Psoas muscle (tissue), 7 donors: ENCODE measurements at regions not wholly inside any gene's neighbourhood (a gene's known extent, or its start where the extent isn't known, plus 50 kb on each side); places are given as distances from the start of the nearest gene placed in this dataset.

Experiments used
- ATAC-seq, 4 donors: fragments of 200-7000 bp; cut with Tn5 transposase; one replicate each; pipeline ENCODE4 v1.9.1; 2020; ENCODE audit warnings: moderate library complexity in 3 of 4, mild to moderate bottlenecking in 2 of 4
- DNase-seq, 2 donors: peaks; one replicate each; pipeline ENCODE4 v3.0.0-alpha.2; 2020
- H3K27ac ChIP-seq: fragments of 200-600 bp; one replicate; pipeline ENCODE4 v1.8.0; 2022
- H3K27me3 ChIP-seq, 3 donors: fragments of 200-600 bp in 1 of 3; one replicate each; pipeline versions ENCODE4 v1.6.1 to v1.8.0; 2013 to 2022; ENCODE audit warnings: low read length in 2 of 3, mild to moderate bottlenecking in 2 of 3, moderate library complexity in 1 of 3; ENCODE audit not compliant: insufficient read depth in 3 of 3
- H3K36me3 ChIP-seq, 2 donors: fragments of 200-600 bp in 1 of 2; one replicate each; pipeline versions ENCODE4 v1.6.1 to v1.8.0; 2013 to 2022; ENCODE audit warnings: low read depth in 1 of 2, mild to moderate bottlenecking in 1 of 2, moderate library complexity in 1 of 2; ENCODE audit not compliant: insufficient read depth in 1 of 2
- H3K4me1 ChIP-seq: fragments of 200-600 bp; one replicate; pipeline ENCODE4 v1.8.0; 2022
- H3K4me3 ChIP-seq: fragments of 200-600 bp; one replicate; pipeline ENCODE4 v1.8.0; 2022; ENCODE audit warnings: mild to moderate bottlenecking
- H3K9me3 ChIP-seq: fragments of 200-600 bp; one replicate; pipeline ENCODE4 v1.8.0; 2022
- WGBS, 3 donors: extraction: QIAGEN DNeasy Blood & Tissue Kit; methylation state at CpG; one replicate each; pipeline versions ENCODE4 v1.1.6 to v1.1.7; 2013; 5-methylcytosine and 5-hydroxymethylcytosine counted together
- intact Hi-C, 2 donors: fragments of 100-400 bp; cut with DNase I; formaldehyde crosslinking; loops; one replicate each; pipeline versions ENCODE4 v1.11.0 to v1.14.2; 2022
- TF ChIP-seq, protein P1 (sequence below): fragments of 200-600 bp; IDR thresholded peaks from one replicate; pipeline ENCODE4 v1.8.0; 2022; ENCODE audit warnings: antibody characterized with exemption
- donor health status: healthy with polysubstance abuse.
- donor health status: DM: no; HTN: no; CAD: no; lungs with moderate emphysema.
- donor health status: Bipolar disorder and iron deficiency.
- donor health status: healthy.
- donor health status: DM: yes; HTN: yes; CAD: no.
- donor health status: DM: no; HTN: no; CAD: no.
- donor health status: DM: yes; HTN: yes; CAD: no.

DNA sequence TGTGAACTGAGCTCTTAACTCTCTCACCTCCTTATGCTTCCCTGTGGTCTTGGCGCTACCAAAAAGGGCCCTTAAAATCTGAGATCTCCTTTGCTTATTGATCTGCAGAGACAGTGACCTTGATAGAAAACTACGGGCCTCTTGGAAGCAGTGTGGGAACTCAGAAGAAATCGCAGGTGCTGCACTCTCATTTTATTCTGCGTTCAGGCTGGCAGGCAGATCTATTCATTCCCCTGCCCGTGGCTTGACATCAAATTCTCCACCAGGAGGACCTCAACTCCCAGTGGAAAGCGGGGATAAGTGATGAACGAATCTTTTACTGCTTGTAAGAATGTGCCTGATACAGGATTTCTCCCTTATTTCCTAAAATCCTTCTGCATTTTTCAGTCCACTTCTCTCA lies 143.2 kb upstream of the SEL1L start:
- intact Hi-C loops = no loop called here
- H3K4me1 ChIP-seq = no peaks in the 10 kb centered on the region
- no peak for DNase-seq
- WGBS, 3 donors = 68 to 79% (median 74%) methylated on average over 7 of the region's 7 CpGs
- no peaks in the 10 kb centered on the region for H3K9me3 ChIP-seq
- no peaks in the 10 kb centered on the region for H3K27me3 ChIP-seq
- no peak overlapping the region for H3K27ac ChIP-seq
- no peaks in the 10 kb centered on the region for H3K36me3 ChIP-seq
- TF ChIP-seq, protein P1, sequence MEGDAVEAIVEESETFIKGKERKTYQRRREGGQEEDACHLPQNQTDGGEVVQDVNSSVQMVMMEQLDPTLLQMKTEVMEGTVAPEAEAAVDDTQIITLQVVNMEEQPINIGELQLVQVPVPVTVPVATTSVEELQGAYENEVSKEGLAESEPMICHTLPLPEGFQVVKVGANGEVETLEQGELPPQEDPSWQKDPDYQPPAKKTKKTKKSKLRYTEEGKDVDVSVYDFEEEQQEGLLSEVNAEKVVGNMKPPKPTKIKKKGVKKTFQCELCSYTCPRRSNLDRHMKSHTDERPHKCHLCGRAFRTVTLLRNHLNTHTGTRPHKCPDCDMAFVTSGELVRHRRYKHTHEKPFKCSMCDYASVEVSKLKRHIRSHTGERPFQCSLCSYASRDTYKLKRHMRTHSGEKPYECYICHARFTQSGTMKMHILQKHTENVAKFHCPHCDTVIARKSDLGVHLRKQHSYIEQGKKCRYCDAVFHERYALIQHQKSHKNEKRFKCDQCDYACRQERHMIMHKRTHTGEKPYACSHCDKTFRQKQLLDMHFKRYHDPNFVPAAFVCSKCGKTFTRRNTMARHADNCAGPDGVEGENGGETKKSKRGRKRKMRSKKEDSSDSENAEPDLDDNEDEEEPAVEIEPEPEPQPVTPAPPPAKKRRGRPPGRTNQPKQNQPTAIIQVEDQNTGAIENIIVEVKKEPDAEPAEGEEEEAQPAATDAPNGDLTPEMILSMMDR = no peak
- H3K4me3 ChIP-seq = no peak overlapping the region
- no peak for ATAC-seq

DNA sequence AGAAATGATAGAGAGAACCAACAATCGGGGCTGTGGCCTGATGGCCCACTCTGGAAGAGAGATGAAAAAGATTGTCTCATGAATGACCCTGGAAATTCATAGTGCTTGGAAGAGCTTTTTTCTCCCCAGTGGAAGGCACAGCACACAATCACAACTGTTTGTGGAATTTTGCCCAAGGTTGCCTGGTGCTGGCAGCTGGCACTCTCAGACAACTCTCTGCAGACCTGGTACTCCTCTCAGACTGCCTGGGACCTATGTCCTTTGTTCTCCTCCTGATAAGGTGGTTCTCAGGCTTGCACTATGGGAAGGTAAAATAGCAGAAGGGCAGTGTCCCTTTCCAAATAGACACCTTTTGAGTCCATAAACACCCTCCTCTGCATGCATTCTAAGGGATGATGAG lies 144.1 kb upstream of the SEL1L start:
- DNase-seq = no peak
- Histone ChIP-seq H3K27ac (no peak overlapping the region), H3K36me3 (no peaks in the 10 kb centered on the region), H3K27me3 (no peaks in the 10 kb centered on the region), H3K4me3 (no peak overlapping the region), H3K4me1 (no peaks in the 10 kb centered on the region), H3K9me3 (no peaks in the 10 kb centered on the region)
- intact Hi-C loops = no loop called here
- 82 to 92% (median 89%) methylated on average over 1 of the region's 1 CpG for WGBS, 3 donors
- ATAC-seq = no peak
- TF ChIP-seq, protein P1 = no peak

DNA sequence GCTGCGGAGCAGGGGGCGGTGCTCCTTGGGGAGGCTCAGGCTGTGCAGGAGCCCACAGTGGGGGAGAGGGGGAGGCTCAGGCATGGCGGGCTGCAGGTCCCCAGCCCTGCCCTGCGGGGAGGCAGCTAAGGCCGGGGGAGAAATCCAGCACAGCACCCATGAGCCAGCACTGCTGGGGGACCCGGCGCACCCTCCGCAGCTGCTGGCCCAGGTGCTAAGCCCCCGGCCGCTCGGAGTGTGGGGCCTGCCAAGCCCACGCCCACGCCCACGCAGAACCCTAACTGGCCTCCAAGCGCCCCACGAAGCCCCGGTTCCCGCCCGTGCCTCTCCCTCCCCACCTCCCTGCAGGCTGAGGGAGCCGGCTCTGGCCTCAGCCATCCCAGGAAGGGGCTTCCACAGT lies 145.6 kb upstream of the SEL1L start:
- H3K27ac ChIP-seq = no peak overlapping the region
- 92 to 98% (median 95%) methylated on average over 8 to 20 of the region's 20 CpGs for WGBS, 3 donors
- intact Hi-C loops = no loop called here
- no peaks in the 10 kb centered on the region for H3K4me1 ChIP-seq
- ATAC-seq (no peak), DNase-seq (no peak)
- TF ChIP-seq, protein P1 = no peak
- H3K4me3 ChIP-seq = no peak overlapping the region
- H3K36me3 ChIP-seq = no peaks in the 10 kb centered on the region
- H3K27me3 ChIP-seq = no peaks in the 10 kb centered on the region
- H3K9me3 ChIP-seq = no peaks in the 10 kb centered on the region

DNA sequence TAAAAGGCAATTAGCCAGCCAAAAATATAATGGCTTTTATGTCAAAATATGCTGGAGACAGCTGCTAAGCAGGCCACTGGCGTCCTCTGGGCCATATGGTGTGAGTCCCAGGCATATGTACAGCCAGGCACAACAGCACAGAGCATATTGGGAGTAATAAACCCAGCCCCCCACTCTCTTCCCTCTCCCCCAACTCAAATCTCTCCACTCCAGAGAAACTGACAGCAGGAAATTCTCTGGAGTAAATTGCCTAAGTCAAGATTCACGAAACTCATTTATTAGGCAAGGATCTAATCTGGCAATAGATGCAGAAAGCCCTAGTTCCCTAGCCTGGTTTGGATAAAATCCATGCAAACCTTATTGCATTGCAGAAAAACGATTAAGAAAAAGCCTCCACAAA lies 147.9 kb upstream of the SEL1L start:
- no peaks in the 10 kb centered on the region for H3K9me3 ChIP-seq
- no peaks in the 10 kb centered on the region for H3K4me1 ChIP-seq
- ATAC-seq (no peak), DNase-seq (no peak)
- TF ChIP-seq, protein P1 = no peak
- 15 to 23% (median 17%) methylated on average over 3 of the region's 3 CpGs for WGBS, 3 donors
- no peak overlapping the region for H3K27ac ChIP-seq
- H3K36me3 ChIP-seq = no peaks in the 10 kb centered on the region
- H3K4me3 ChIP-seq = no peak overlapping the region
- intact Hi-C loops = no loop called here
- no peaks in the 10 kb centered on the region for H3K27me3 ChIP-seq

DNA sequence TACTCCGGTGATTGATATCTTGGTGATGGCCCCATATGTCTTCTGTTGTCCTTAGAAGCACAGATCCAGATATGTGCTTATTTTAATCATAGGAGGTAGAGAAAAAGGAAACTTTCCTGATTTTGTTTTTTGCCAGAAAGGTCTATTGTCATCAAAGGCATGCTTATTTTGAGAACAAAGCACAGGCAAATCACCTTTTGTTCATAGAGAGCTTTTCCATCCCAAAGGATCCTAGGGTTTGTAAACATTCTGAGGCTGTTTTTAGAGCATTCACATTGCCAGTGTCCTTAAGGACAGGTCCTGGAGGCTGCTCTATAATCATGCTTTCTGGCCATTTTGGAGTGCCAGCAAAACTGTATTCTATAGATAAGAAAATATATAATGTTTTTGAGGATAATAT lies 148.5 kb upstream of the SEL1L start:
- WGBS, 3 donors = 33 to 57% (median 52%) methylated on average over 1 of the region's 1 CpG
- no peaks in the 10 kb centered on the region for H3K36me3 ChIP-seq
- no peak overlapping the region for H3K4me3 ChIP-seq
- no peaks in the 10 kb centered on the region for H3K4me1 ChIP-seq
- no peak overlapping the region for H3K27ac ChIP-seq
- DNase-seq (no peak), ATAC-seq (no peak)
- H3K27me3 ChIP-seq = no peaks in the 10 kb centered on the region
- H3K9me3 ChIP-seq = no peaks in the 10 kb centered on the region
- TF ChIP-seq, protein P1 = no peak
- intact Hi-C loops = no loop called here
